CD4-positive, alpha-beta T cell treated with Interleukin-6 at 100 ng/mL for 8 hours (primary cell): ENCODE measurements at regions not wholly inside any gene's neighbourhood (a gene's known extent, or its start where the extent isn't known, plus 50 kb on each side); places are given as distances from the start of the nearest gene placed in this dataset.

Source experiments
- DNase-seq: peaks from one replicate; pipeline ENCODE4 v3.0.0-alpha.2; 2020; ENCODE audit warnings: mixed read lengths, low spot score

- DNase-seq: no peak
These were observed 113.0 kb upstream of the ARGLU1 start for GRCh38 chr13:106680796-106681472.

- no peak for DNase-seq
These were observed 110.9 kb upstream of the ARGLU1 start for GRCh38 chr13:106678646-106679418.

- no peak for DNase-seq
These were observed 107.4 kb upstream of the ARGLU1 start for GRCh38 chr13:106675311-106675710.

DNA sequence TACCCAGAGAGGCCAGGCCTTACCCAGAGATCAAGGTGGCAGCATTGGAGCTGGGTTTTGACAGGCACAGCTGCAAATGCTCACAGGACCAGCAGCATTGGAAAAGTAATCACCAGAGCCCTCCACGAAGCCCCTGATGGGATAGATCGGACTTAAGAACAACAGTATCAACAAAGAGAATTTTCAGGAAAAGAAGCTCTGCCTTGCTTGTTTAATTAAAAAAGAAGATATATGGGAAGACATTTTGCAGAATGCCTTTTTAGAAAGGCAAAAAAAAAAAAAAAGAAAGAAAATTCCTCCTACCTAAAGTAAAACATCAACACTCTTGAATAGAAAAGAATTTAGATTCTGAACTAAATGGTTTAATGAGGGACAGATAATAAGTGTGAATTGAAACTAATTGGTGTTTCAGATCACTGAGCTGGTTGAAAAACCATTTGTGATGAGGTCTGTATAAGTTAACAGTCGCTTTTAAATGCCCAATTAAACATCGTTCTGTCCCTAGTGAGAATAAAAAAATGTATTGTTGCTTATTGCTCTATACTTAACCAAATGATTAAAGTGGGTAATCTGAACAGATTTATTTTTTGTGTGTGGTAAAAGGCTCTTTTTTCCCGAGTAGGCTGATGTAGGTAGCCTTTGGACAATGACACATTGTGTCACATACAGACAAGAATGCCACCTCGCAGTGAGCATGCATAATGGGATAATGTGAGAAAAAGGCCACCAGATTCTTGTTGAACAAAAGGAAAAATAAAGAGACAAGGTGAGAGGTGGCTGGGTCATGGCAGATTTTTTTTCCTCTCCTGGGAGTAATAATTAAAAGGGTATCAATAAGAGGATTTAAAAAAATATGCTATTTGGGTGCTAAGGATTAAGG, 93.0 kb upstream of the ARGLU1 start:
- no peak for DNase-seq

GRCh38 chr13:106657104-106657503, 89.2 kb upstream of the ARGLU1 start:
- no peak for DNase-seq

GRCh38 chr13:106656186-106656585, 88.2 kb upstream of the ARGLU1 start:
- no peak for DNase-seq

GRCh38 chr13:106651442-106651841, 83.5 kb upstream of the ARGLU1 start:
- DNase-seq: no peak

- DNase-seq: no peak
These were observed 82.8 kb upstream of the ARGLU1 start for GRCh38 chr13:106650690-106651205.

DNA sequence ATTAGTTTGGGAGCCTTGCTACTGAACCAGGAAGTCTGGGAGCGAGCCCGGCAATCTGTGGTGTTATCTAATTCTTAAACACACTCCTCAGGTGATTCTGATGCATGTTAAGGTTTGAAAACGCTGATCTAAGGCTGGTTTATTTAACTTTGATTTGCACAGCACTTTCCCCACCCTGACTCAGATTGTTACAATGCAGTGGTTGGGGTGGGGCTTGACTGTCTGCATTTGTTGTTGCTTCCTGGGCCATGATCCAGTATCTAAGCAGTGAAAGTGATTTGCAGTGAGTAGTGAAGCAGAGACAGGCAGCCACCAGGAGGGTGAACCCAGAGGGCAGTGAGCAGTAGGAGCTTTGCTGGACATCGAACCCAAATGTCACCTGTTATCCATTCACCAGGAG, 81.6 kb upstream of the ARGLU1 start:
- DNase-seq: no peak

- DNase-seq: no peak
These were observed 72.6 kb upstream of the ARGLU1 start for GRCh38 chr13:106640515-106640914.

DNA sequence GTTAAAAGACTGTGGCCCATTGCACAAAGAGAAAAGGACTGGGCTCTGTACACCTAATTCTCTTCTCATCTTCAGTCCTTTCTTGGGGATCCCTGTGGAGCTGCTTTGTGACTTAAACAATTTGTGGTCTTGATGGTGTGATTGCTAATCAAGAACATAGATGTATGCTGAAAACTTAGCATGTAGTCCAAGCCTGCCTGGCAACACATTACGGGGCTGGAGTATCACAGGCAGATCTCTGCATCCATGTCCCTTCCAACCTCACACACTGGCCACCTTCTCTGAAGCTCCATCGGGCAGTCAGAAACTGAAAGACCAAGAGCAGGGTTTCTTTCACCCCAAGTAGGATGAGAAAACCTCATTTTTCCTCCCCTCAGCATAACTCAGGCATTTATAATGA, 69.6 kb upstream of the ARGLU1 start:
- DNase-seq: no peak

DNA sequence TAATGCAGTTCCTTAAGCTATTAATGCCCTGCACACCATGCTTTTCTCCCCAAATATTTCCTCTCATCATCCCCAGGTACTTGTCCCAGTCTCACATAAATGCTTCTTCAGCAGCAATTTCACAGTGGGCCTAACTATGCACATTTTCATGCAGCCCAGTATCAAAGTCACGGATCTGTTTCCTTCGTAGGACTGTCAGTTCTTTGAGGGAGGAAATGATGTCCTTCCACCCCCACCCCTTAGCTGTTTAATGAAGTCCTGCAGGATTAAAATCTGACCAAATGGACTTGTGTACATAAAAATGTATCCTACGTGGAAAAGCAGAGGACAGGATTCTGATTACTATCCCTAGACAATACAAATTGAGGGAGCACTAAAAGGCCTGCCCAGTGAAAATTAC, 68.6 kb upstream of the ARGLU1 start:
- no peak for DNase-seq

DNA sequence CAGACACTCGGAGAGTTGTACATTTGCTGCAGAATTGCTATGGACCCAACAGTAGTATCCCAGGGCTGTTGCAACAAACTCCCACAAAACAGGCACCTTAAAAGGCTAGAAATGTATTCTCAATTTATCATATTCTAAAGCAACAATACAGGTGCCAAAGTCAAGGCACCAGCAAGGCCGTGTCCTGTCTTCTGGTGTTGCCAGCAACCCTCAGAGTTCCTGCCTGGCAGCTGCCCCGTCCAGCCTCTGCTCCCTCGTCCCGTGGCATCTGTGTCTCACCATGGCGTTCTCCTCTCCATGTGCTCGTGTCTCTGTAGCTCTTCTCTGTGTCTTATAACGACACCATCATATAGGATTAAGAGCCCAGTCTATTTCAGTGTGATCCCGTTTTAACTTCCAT, 67.7 kb upstream of the ARGLU1 start:
- no peak for DNase-seq

- no peak for DNase-seq
These were observed 65.4 kb upstream of the ARGLU1 start for GRCh38 chr13:106633321-106633720.

DNA sequence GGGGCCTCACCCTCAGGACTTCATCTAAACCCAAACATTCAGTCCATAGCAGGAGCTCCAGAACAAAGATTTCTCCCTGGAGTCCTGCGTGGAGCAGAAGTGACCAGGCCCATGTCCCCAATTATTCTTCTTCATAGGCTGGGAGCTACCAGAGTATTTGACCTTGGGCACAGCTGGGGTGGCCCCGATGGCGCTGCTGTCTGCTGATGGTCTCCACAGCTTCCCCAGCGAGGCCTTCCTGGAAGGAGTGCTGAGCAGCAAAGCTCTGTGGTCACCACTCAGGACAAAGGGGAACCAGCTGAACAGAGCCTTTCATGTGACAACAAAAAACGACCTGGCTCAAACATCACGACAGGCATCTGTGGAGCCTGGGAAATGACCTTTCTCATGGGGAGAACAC, 62.7 kb upstream of the ARGLU1 start:
- DNase-seq: no peak

GRCh38 chr13:106630162-106630561, 62.2 kb upstream of the ARGLU1 start:
- no peak for DNase-seq

- no peak for DNase-seq
These were observed 61.2 kb upstream of the ARGLU1 start for GRCh38 chr13:106628936-106629659.

DNA sequence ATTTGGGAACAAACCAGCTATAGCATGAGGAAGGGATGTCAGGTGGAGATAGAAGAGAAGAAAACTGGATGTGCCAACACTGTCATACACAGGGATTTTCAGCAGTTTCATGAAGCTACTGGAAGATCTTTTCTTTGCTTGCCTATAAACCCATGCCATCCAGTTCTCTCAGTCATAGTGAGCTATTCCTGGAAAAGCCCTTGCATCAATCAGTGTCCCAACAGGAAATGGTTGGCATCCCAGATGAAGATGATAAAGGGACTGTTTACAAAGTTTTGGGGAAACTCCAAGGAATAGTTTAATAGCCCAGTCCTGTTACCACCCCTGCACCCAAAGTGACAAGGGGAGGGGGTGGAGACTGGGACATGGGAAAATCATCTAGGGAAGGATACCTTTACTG, 58.5 kb upstream of the ARGLU1 start:
- no peak for DNase-seq

- no peak for DNase-seq
These were observed 57.6 kb upstream of the ARGLU1 start for GRCh38 chr13:106625578-106625977.

GRCh38 chr13:106623799-106624460, 56.0 kb upstream of the ARGLU1 start:
- DNase-seq: no peak

DNA sequence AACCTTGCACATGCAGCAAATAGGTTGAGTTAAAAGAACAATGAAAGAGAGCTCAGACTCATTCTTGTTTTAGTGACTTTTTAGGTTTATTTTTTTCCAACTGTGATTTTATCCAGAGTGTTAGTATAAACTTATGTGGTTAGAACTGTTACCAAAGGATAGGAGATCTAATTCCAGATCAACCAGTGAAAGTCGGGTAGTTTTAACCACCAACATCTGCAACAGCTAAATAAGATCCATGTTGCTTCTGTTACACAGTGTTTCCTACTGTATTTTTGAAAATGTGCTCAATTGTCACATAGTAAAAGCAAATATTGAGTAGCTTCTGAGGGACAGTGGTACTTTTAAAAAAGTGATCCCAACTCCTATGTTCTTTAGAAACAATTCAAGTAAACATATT, 53.9 kb upstream of the ARGLU1 start:
- no peak for DNase-seq
